ENCODE measurements at regions not wholly inside any gene's neighbourhood (a gene's known extent, or its start where the extent isn't known, plus 50 kb on each side); places are given as distances from the start of the nearest gene placed in this dataset.
A peak's percentile ranks its signal among the peaks of the same experiment; 100 is the strongest.

DNA sequence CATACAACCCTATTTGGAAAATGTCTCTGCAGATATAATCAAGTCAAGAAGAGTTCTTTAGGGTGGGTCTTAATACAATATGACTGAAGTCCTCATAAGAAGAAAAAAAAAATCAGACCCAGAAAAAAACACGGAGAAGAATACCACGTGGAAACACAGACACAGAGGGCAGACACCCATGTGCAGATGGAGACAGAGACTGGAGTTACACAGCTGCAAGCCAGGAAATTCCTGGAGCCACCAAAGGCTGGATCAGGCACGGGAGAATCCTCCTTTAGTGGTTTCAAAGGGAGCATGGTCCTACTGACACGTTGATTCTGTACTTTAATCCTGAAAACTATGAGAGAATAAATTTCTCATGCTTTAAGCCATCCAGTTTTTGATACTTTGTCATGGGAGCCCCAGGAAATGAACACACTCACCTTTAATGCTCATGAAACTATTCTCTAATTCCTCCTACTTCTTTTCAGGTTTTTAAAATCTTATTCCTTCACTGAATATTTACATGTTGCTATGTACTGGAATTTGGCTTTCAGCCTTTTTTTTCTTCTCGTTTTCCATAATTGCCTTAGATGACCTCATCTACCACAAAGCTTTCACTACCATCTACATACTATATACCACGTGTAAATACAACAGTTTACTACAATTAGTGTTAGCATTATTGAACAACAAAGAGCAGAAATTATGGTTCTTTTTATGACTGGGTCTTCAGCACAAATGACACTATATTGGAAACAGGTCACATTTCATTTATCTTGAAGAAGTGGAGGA is 529.1 kb downstream of the IRS1 start:
- Histone ChIP-seq H3K9ac (ENCODE audit: insufficient read depth, low read depth, low read length) (no peak overlapping the region), H3K9me3 (ENCODE audit: low read length) (no peaks in the 10 kb centered on the region), H4K20me1 (ENCODE audit: insufficient read depth, low read length) (no peaks in the 10 kb centered on the region), H3K36me3 (replicated peaks in 1 of 2; ENCODE audit: control insufficient read depth in 1 of 2, insufficient read depth in 2 of 2, low read length in 2 of 2) (no peaks in the 10 kb centered on the region), H3K27me3 (ENCODE audit: control insufficient read depth in 1 of 2, insufficient read depth in 2 of 2, low read length in 2 of 2) (no peaks in the 10 kb centered on the region; a peak in 2 of 5 replicates), H3K4me3 (replicated peaks in 1 of 3; ENCODE audit: insufficient read depth in 1 of 3, low read depth in 2 of 3, low read length in 3 of 3) (no peak overlapping the region), H3K4me1 (ENCODE audit: insufficient read depth, low read length) (no peaks in the 10 kb centered on the region), H3K79me2 (ENCODE audit: insufficient read depth, low read length) (no peaks in the 10 kb centered on the region), H3K27ac (ENCODE audit: extremely low read length, insufficient read depth, low read length) (no peak overlapping the region), H2AFZ (ENCODE audit: low read length) (no peak overlapping the region), H3K4me2 (ENCODE audit: low read depth, low read length) (no peak overlapping the region)
- in situ Hi-C loops (cut with HindIII; ENCODE audit: extremely low pct_ligation_motif_present, low pct_unique_long_range_greater_than_20kb): no loop called here
- ChIA-PET CTCF (ENCODE audit: low intra/inter-chr PET ratio, low total read pairs) (no interaction called here), POLR2A (no interaction called here)
- BruUV-seq (replicated peaks): no TSS peak
- 2% methylated on average over 6 of the region's 6 CpGs for WGBS (ENCODE audit: low lambda C conversion rate)
- FAIRE-seq: no peak
- intact Hi-C loops (cut with micrococcal nuclease; ENCODE audit: unreplicated experiment): no loop called here
- TF ChIP-seq MAF1 (CRISPR knock-in tag; IDR thresholded peaks at IDR 0.05; ENCODE audit: borderline replicate concordance) (no peak), ZNF446 (CRISPR knock-in tag; IDR thresholded peaks at IDR 0.05) (no peak), ATF7 (IDR thresholded peaks at IDR 0.05) (peak; percentile 44), ATF7 (CRISPR knock-in tag; IDR thresholded peaks at IDR 0.05) (no peak)
- TF ChIP-seq, protein P1, sequence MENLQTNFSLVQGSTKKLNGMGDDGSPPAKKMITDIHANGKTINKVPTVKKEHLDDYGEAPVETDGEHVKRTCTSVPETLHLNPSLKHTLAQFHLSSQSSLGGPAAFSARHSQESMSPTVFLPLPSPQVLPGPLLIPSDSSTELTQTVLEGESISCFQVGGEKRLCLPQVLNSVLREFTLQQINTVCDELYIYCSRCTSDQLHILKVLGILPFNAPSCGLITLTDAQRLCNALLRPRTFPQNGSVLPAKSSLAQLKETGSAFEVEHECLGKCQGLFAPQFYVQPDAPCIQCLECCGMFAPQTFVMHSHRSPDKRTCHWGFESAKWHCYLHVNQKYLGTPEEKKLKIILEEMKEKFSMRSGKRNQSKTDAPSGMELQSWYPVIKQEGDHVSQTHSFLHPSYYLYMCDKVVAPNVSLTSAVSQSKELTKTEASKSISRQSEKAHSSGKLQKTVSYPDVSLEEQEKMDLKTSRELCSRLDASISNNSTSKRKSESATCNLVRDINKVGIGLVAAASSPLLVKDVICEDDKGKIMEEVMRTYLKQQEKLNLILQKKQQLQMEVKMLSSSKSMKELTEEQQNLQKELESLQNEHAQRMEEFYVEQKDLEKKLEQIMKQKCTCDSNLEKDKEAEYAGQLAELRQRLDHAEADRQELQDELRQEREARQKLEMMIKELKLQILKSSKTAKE (CRISPR knock-in tag; IDR thresholded peaks at IDR 0.05; ENCODE audit: borderline replicate concordance): no peak
- TF ChIP-seq, protein P2, sequence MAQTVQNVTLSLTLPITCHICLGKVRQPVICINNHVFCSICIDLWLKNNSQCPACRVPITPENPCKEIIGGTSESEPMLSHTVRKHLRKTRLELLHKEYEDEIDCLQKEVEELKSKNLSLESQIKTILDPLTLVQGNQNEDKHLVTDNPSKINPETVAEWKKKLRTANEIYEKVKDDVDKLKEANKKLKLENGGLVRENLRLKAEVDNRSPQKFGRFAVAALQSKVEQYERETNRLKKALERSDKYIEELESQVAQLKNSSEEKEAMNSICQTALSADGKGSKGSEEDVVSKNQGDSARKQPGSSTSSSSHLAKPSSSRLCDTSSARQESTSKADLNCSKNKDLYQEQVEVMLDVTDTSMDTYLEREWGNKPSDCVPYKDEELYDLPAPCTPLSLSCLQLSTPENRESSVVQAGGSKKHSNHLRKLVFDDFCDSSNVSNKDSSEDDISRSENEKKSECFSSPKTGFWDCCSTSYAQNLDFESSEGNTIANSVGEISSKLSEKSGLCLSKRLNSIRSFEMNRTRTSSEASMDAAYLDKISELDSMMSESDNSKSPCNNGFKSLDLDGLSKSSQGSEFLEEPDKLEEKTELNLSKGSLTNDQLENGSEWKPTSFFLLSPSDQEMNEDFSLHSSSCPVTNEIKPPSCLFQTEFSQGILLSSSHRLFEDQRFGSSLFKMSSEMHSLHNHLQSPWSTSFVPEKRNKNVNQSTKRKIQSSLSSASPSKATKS (CRISPR knock-in tag; IDR thresholded peaks at IDR 0.05): no peak
- TF ChIP-seq, protein P3, sequence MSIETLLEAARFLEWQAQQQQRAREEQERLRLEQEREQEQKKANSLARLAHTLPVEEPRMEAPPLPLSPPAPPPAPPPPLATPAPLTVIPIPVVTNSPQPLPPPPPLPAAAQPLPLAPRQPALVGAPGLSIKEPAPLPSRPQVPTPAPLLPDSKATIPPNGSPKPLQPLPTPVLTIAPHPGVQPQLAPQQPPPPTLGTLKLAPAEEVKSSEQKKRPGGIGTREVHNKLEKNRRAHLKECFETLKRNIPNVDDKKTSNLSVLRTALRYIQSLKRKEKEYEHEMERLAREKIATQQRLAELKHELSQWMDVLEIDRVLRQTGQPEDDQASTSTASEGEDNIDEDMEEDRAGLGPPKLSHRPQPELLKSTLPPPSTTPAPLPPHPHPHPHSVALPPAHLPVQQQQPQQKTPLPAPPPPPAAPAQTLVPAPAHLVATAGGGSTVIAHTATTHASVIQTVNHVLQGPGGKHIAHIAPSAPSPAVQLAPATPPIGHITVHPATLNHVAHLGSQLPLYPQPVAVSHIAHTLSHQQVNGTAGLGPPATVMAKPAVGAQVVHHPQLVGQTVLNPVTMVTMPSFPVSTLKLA (IDR thresholded peaks at IDR 0.05): peak; percentile 82
- no peak for ATAC-seq
- DNase-seq (ENCODE audit: low spot score): no peak
